ENCODE measurements at regions not wholly inside any gene's neighbourhood (a gene's known extent, or its start where the extent isn't known, plus 50 kb on each side); places are given as distances from the start of the nearest gene placed in this dataset.
"Not testable (repeated sequence)": the region's sequence is repeated elsewhere in the genome, so short reads cannot be mapped to it uniquely, and the experiment has no call there.

- Histone ChIP-seq H3K9me3 (no peaks in the 10 kb centered on the region), H3K36me3 (no peaks in the 10 kb centered on the region), H3K27me3 (no peaks in the 10 kb centered on the region), H3K4me1 (no peaks in the 10 kb centered on the region), H3K4me3 (no peak overlapping the region), H3K27ac (no peak overlapping the region)
- TF ChIP-seq, protein P1, sequence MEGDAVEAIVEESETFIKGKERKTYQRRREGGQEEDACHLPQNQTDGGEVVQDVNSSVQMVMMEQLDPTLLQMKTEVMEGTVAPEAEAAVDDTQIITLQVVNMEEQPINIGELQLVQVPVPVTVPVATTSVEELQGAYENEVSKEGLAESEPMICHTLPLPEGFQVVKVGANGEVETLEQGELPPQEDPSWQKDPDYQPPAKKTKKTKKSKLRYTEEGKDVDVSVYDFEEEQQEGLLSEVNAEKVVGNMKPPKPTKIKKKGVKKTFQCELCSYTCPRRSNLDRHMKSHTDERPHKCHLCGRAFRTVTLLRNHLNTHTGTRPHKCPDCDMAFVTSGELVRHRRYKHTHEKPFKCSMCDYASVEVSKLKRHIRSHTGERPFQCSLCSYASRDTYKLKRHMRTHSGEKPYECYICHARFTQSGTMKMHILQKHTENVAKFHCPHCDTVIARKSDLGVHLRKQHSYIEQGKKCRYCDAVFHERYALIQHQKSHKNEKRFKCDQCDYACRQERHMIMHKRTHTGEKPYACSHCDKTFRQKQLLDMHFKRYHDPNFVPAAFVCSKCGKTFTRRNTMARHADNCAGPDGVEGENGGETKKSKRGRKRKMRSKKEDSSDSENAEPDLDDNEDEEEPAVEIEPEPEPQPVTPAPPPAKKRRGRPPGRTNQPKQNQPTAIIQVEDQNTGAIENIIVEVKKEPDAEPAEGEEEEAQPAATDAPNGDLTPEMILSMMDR (IDR thresholded peaks at IDR 0.05): no peak
- no peak for TF ChIP-seq POLR2AphosphoS5 (IDR thresholded peaks at IDR 0.05)
- TF ChIP-seq POLR2A (IDR thresholded peaks at IDR 0.05): no peak
- ATAC-seq (ENCODE audit: low FRiP score in 2 of 2): no peak
- DNase-seq: peak in 1 of 2 donors; percentile 48
- 89 to 94% methylated on average over 17 to 33 of the region's 33 CpGs for WGBS, 2 donors
Observed at GRCh38 chrX:120732879-120733278, 103.0 kb upstream of the C1GALT1C1 start.

DNA sequence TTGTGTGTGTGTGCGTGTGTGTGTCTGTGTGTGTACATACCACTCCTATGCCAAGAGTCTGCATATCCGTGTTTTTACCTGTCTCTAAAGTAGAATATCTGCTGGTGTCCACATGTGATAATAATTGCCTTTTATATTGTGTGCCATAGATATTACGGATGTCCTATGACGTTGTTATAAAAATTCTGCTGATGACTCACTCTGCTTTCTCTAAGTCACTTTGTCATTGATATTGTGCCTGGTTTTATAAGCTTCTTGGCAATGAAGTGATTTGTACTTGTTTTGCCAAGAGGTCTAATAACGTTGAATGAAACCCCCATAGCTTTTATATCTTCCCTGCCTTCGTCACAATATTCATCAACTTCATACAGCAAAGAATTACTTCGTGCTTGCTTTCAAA lies 102.6 kb upstream of the C1GALT1C1 start:
- Histone ChIP-seq H3K36me3 (no peaks in the 10 kb centered on the region), H3K27ac (no peak overlapping the region), H3K4me1 (no peaks in the 10 kb centered on the region), H3K9me3 (no peaks in the 10 kb centered on the region), H3K4me3 (no peak overlapping the region), H3K27me3 (no peaks in the 10 kb centered on the region)
- ATAC-seq (ENCODE audit: low FRiP score in 2 of 2): no peak
- no peak for TF ChIP-seq EP300 (IDR thresholded peaks at IDR 0.05)
- WGBS, 2 donors: 82 to 84% methylated on average over 7 of the region's 7 CpGs
- no peak for DNase-seq

GRCh38 chrX:120731386-120731785 lies 101.5 kb upstream of the C1GALT1C1 start:
- H3K4me1 ChIP-seq: no peaks in the 10 kb centered on the region
- H3K27me3 ChIP-seq: no peaks in the 10 kb centered on the region
- TF ChIP-seq, protein P1 (IDR thresholded peaks at IDR 0.05): no peak
- no peak for TF ChIP-seq EP300 (IDR thresholded peaks at IDR 0.05)
- no peak for TF ChIP-seq POLR2AphosphoS5 (IDR thresholded peaks at IDR 0.05)
- TF ChIP-seq POLR2A (IDR thresholded peaks at IDR 0.05): no peak
- no peaks in the 10 kb centered on the region for H3K36me3 ChIP-seq
- ATAC-seq (ENCODE audit: low FRiP score in 2 of 2): no peak
- no peak overlapping the region for H3K27ac ChIP-seq
- no peak for DNase-seq
- no peaks in the 10 kb centered on the region for H3K9me3 ChIP-seq
- WGBS, 2 donors: 59 to 65% methylated on average over 4 of the region's 4 CpGs
- H3K4me3 ChIP-seq: no peak overlapping the region

DNA sequence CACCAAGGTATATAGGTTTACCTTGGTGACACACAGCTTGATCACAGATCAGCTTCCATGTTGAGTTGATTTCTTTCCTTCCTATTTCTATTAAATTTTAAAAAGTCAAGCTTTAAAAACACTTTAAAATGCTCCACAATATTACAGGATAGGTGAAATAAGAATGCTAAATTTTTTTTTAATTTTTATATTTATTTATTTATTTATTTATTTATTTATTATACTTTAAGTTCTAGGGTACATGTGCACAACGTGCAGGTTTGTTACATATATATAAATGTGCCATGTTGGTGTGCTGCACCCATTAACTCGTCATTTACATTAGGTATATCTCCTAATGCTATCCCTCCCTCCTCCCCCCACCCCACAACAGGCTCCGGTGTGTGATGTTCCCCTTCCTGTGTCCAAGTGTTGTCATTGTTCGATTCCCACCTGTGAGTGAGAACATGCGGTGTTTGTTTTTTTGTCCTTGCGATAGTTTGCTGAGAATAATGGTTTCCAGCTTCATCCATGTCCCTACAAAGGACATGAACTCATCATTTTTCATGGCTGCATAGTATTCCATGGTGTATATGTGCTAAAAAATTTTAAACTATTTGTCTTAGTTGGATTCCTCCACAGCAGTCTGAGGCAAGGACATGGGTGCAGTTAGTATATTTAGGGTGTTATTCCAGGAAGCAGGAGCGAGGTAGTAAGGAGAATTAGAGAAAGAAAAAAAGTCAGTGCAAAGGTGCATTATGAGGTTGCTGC lies 99.8 kb upstream of the C1GALT1C1 start:
- not testable (repeated sequence) for H3K27me3 ChIP-seq; H3K9me3 ChIP-seq; ATAC-seq (ENCODE audit: low FRiP score in 2 of 2); H3K27ac ChIP-seq; H3K4me3 ChIP-seq; H3K4me1 ChIP-seq; DNase-seq; H3K36me3 ChIP-seq
- 84 to 86% methylated on average over 7 of the region's 7 CpGs for WGBS, 2 donors

DNA sequence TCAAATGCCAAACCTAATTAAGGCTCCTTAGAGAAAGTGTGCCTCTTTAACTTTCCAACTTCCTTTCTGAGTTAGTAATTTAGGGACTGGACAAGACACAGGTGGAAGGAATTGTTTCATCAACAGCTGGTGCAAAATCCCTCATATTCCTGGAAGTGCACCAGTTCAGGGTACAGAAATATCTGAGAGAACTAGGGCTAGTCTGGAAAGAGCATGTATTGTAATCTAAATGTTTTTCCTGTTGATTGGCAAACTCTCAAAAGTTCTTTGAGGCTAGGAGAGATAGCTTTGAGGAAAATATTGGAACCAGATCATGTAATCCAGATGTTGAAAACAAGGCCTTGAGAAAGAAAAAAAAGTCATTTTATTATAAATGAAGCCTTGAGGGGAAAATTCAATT lies 98.1 kb upstream of the C1GALT1C1 start:
- Histone ChIP-seq H3K4me3 (no peak overlapping the region), H3K36me3 (no peaks in the 10 kb centered on the region), H3K27me3 (no peaks in the 10 kb centered on the region), H3K9me3 (no peaks in the 10 kb centered on the region), H3K27ac (no peak overlapping the region), H3K4me1 (no peaks in the 10 kb centered on the region)
- ATAC-seq (ENCODE audit: low FRiP score in 2 of 2) (no peak), DNase-seq (no peak)
- TF ChIP-seq POLR2AphosphoS5 (IDR thresholded peaks at IDR 0.05) (no peak), EP300 (IDR thresholded peaks at IDR 0.05) (no peak), POLR2A (IDR thresholded peaks at IDR 0.05) (no peak)
- TF ChIP-seq, protein P1 (IDR thresholded peaks at IDR 0.05): no peak

DNA sequence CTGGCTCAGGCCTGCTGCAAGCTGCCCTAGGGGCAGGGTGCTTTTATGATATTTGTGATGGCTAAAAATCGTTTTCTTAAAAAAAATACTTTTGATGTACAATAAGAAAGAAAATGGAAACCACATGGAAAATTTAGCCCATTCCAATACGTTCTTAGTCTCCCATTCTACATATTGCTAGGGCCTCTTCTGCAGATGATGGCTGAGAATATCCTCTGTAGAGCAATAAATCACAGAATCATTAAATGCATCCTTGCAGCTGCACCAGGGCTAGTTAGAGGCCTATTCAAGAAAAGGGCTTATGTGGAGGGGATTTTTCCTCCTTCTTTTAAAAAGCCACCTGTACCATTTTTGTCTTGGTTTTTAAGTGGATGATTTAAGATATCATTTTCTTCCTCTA lies 97.6 kb upstream of the C1GALT1C1 start:
- Histone ChIP-seq H3K27me3 (no peaks in the 10 kb centered on the region), H3K4me3 (no peak overlapping the region), H3K9me3 (no peaks in the 10 kb centered on the region), H3K4me1 (no peaks in the 10 kb centered on the region), H3K36me3 (no peaks in the 10 kb centered on the region), H3K27ac (no peak overlapping the region)
- TF ChIP-seq EP300 (IDR thresholded peaks at IDR 0.05): no peak
- no peak for TF ChIP-seq POLR2AphosphoS5 (IDR thresholded peaks at IDR 0.05)
- TF ChIP-seq, protein P1 (IDR thresholded peaks at IDR 0.05): no peak
- TF ChIP-seq POLR2A (IDR thresholded peaks at IDR 0.05): no peak
- DNase-seq (no peak), ATAC-seq (ENCODE audit: low FRiP score in 2 of 2) (no peak)
- 57 to 78% methylated on average over 2 of the region's 2 CpGs for WGBS, 2 donors

All from upper lobe of left lung (tissue), 6 donors.